ENCODE measurements at regions not wholly inside any gene's neighbourhood (a gene's known extent, or its start where the extent isn't known, plus 50 kb on each side); places are given as distances from the start of the nearest gene placed in this dataset.

GRCh38 chrX:96379951-96380350, 304.7 kb upstream of the DIAPH2 start:
- no peak for DNase-seq
- Histone ChIP-seq H3K9me2 (replicated peaks; ENCODE audit: insufficient read depth, low read length) (no peaks in the 10 kb centered on the region), H3K27me3 (replicated peaks; ENCODE audit: insufficient read depth, low read length) (no peaks in the 10 kb centered on the region), H3K27ac (ENCODE audit: low read length) (no peak overlapping the region), H3F3A (ENCODE audit: insufficient read depth, low read length) (no peaks in the 10 kb centered on the region), H3K4me2 (ENCODE audit: low read depth, low read length) (no peak overlapping the region), H3K4me3 (ENCODE audit: low read length) (no peak overlapping the region), H2AFZ (ENCODE audit: low read length) (no peak overlapping the region), H4K20me1 (ENCODE audit: insufficient read depth, low read length) (no peaks in the 10 kb centered on the region), H3K9ac (ENCODE audit: low read length) (no peak overlapping the region), H3K4me1 (ENCODE audit: low read length) (no peaks in the 10 kb centered on the region), H3K9me3 (replicated peaks; ENCODE audit: insufficient read depth, low read length) (no peaks in the 10 kb centered on the region), H3K36me3 (replicated peaks; ENCODE audit: insufficient read depth, low read length) (no peaks in the 10 kb centered on the region), H3K79me2 (ENCODE audit: low read length) (no peaks in the 10 kb centered on the region)
- no peak for TF ChIP-seq CTCF (IDR thresholded peaks at IDR 0.05; ENCODE audit: low read length)
- TF ChIP-seq EZH2 (optimal IDR thresholded peaks at IDR 0.05; ENCODE audit: low read depth, low read length) = no peak
- TF ChIP-seq EZH2phosphoT487 (IDR thresholded peaks at IDR 0.05; ENCODE audit: low read length) = no peak

- no peaks in the 10 kb centered on the region for H3K36me3 ChIP-seq (replicated peaks; ENCODE audit: insufficient read depth, low read length)
- H3K27me3 ChIP-seq (replicated peaks; ENCODE audit: insufficient read depth, low read length) = no peaks in the 10 kb centered on the region
- peaks cover 4% of the 10 kb centered on the region; the same call in 1 of the 2 replicates for H3F3A ChIP-seq (ENCODE audit: insufficient read depth, low read length)
- H3K9me3 ChIP-seq (replicated peaks; ENCODE audit: insufficient read depth, low read length) = no peaks in the 10 kb centered on the region
- H3K79me2 ChIP-seq (ENCODE audit: low read length) = no peaks in the 10 kb centered on the region
- no peak overlapping the region for H3K27ac ChIP-seq (ENCODE audit: low read length)
- H4K20me1 ChIP-seq (ENCODE audit: insufficient read depth, low read length) = no peaks in the 10 kb centered on the region
- no peak overlapping the region for H3K9ac ChIP-seq (ENCODE audit: low read length)
- no peaks in the 10 kb centered on the region for H3K9me2 ChIP-seq (replicated peaks; ENCODE audit: insufficient read depth, low read length)
- TF ChIP-seq CTCF (IDR thresholded peaks at IDR 0.05; ENCODE audit: low read length) (no peak), EZH2 (optimal IDR thresholded peaks at IDR 0.05; ENCODE audit: low read depth, low read length) (no peak), EZH2phosphoT487 (IDR thresholded peaks at IDR 0.05; ENCODE audit: low read length) (no peak)
- no peak for DNase-seq
- no peak overlapping the region for H3K4me2 ChIP-seq (ENCODE audit: low read depth, low read length)
- H2AFZ ChIP-seq (ENCODE audit: low read length) = no peak overlapping the region
- H3K4me1 ChIP-seq (ENCODE audit: low read length) = peaks cover 9% of the 10 kb centered on the region
- H3K4me3 ChIP-seq (ENCODE audit: low read length) = no peak overlapping the region
These were observed 302.6 kb upstream of the DIAPH2 start for GRCh38 chrX:96382018-96382417.

GRCh38 chrX:96383428-96383827, 301.2 kb upstream of the DIAPH2 start:
- Histone ChIP-seq H2AFZ (ENCODE audit: low read length) (no peak overlapping the region), H3K9me2 (replicated peaks; ENCODE audit: insufficient read depth, low read length) (no peaks in the 10 kb centered on the region), H3F3A (ENCODE audit: insufficient read depth, low read length) (peaks cover 4% of the 10 kb centered on the region; the same call in 1 of the 2 replicates), H3K9ac (ENCODE audit: low read length) (no peak overlapping the region), H3K9me3 (replicated peaks; ENCODE audit: insufficient read depth, low read length) (no peaks in the 10 kb centered on the region), H3K4me3 (ENCODE audit: low read length) (no peak overlapping the region), H3K27ac (ENCODE audit: low read length) (no peak overlapping the region), H3K4me2 (ENCODE audit: low read depth, low read length) (no peak overlapping the region), H4K20me1 (ENCODE audit: insufficient read depth, low read length) (no peaks in the 10 kb centered on the region), H3K27me3 (replicated peaks; ENCODE audit: insufficient read depth, low read length) (no peaks in the 10 kb centered on the region), H3K4me1 (ENCODE audit: low read length) (peaks cover 9% of the 10 kb centered on the region), H3K36me3 (replicated peaks; ENCODE audit: insufficient read depth, low read length) (no peaks in the 10 kb centered on the region), H3K79me2 (ENCODE audit: low read length) (no peaks in the 10 kb centered on the region)
- TF ChIP-seq EZH2phosphoT487 (IDR thresholded peaks at IDR 0.05; ENCODE audit: low read length) (no peak), CTCF (IDR thresholded peaks at IDR 0.05; ENCODE audit: low read length) (no peak), EZH2 (optimal IDR thresholded peaks at IDR 0.05; ENCODE audit: low read depth, low read length) (no peak)
- no peak for DNase-seq

All from MM.1S (cell line).